Tibial artery (tissue), 4 donors: ENCODE measurements at regions not wholly inside any gene's neighbourhood (a gene's known extent, or its start where the extent isn't known, plus 50 kb on each side); places are given as distances from the start of the nearest gene placed in this dataset.

Source experiments
- DNase-seq, 2 donors: peaks; one replicate each; pipeline ENCODE4 v3.0.0-alpha.2; 2019
- H3K27ac ChIP-seq, 2 donors: fragments of 200-600 bp; sonication (generic) in 1 of 2; 1 replicate in 1 of 2; 2 replicates in 1 of 2; pipeline ENCODE4 v1.5.1; 2018 to 2019; ENCODE audit warnings: mild to moderate bottlenecking in 1 of 2
- H3K27me3 ChIP-seq, 2 donors: fragments of 200-600 bp; sonication (generic) in 1 of 2; one replicate each; pipeline versions ENCODE4 v1.5.1 to v1.6.0; 2016 to 2019
- H3K36me3 ChIP-seq, 3 donors: fragments of 200-600 bp; sonication (generic) in 2 of 3; one replicate each; pipeline ENCODE4 v1.5.1; 2016 to 2019; ENCODE audit warnings: mild to moderate bottlenecking in 2 of 3
- H3K4me1 ChIP-seq, 4 donors: fragments of 200-600 bp; sonication (generic) in 2 of 4; 1 replicate in 3 of 4; 2 replicates in 1 of 4; pipeline ENCODE4 v1.5.1; 2016 to 2019
- H3K4me3 ChIP-seq, 2 donors: fragments of 200-600 bp; sonication (generic) in 1 of 2; 1 replicate in 1 of 2; 2 replicates in 1 of 2; pipeline ENCODE4 v1.5.1; 2018 to 2019; ENCODE audit warnings: mild to moderate bottlenecking in 2 of 2
- H3K9me3 ChIP-seq, 3 donors: fragments of 200-600 bp; sonication (generic) in 1 of 3; one replicate each; pipeline ENCODE4 v1.5.1; 2016 to 2019
- intact Hi-C: fragments of 100-400 bp; cut with DNase I; formaldehyde crosslinking; loops from one replicate; pipeline ENCODE4 v1.15.0; 2023; ENCODE audit warnings: low total_unique reads
- TF ChIP-seq, protein P1 (sequence below), 2 experiments: fragments of 200-600 bp in 1 of 2; fragments of 450-650 bp in 1 of 2; IDR thresholded peaks; one replicate each; pipeline ENCODE4 v1.5.1; 2017 to 2019; ENCODE audit warnings: antibody characterized with exemption in 2 of 2, mild to moderate bottlenecking in 1 of 2, moderate library complexity in 1 of 2

DNA sequence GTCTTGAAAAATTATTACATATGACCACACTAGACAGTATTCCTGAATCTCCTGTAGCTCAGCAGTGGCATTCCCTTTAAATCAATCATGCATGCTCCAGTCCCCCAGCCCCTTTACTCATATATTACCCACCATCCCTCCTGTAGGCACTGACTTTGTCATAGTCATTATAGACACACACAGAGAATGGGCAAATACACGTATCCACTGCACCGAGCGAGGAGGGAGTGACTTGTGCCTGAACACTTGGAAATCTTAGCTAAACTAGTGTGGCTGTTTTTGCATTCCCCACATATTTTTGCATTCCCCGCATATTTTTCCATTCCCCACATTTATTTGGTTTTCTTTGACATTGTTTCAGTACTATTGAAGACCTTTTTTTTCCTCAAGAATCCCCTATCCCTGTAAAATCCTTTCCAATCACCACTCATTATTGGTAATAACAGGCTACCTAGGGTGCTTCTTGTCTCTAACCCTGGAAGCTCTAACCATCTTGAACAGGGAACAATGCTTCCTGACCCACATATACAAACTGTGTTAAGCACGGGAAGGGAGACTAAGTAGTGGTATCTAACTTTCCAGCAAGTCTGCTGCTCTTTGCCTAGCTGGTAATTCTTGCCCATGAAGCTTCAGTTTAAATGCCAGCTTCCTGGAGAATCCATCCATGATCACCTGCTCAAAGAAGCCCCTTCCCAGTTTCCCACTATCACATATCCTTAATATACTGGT is 534.4 kb upstream of the CAMK1G start:
- no peaks in the 10 kb centered on the region for H3K27me3 ChIP-seq
- no peak for DNase-seq
- H3K4me1 ChIP-seq, result no peaks in the 10 kb centered on the region
- no peaks in the 10 kb centered on the region for H3K36me3 ChIP-seq
- no peaks in the 10 kb centered on the region for H3K9me3 ChIP-seq
- intact Hi-C loops, result no loop called here
- H3K27ac ChIP-seq, result no peak overlapping the region
- TF ChIP-seq, protein P1, sequence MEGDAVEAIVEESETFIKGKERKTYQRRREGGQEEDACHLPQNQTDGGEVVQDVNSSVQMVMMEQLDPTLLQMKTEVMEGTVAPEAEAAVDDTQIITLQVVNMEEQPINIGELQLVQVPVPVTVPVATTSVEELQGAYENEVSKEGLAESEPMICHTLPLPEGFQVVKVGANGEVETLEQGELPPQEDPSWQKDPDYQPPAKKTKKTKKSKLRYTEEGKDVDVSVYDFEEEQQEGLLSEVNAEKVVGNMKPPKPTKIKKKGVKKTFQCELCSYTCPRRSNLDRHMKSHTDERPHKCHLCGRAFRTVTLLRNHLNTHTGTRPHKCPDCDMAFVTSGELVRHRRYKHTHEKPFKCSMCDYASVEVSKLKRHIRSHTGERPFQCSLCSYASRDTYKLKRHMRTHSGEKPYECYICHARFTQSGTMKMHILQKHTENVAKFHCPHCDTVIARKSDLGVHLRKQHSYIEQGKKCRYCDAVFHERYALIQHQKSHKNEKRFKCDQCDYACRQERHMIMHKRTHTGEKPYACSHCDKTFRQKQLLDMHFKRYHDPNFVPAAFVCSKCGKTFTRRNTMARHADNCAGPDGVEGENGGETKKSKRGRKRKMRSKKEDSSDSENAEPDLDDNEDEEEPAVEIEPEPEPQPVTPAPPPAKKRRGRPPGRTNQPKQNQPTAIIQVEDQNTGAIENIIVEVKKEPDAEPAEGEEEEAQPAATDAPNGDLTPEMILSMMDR (IDR thresholded peaks at IDR 0.05), result no peak
- no peak overlapping the region for H3K4me3 ChIP-seq

DNA sequence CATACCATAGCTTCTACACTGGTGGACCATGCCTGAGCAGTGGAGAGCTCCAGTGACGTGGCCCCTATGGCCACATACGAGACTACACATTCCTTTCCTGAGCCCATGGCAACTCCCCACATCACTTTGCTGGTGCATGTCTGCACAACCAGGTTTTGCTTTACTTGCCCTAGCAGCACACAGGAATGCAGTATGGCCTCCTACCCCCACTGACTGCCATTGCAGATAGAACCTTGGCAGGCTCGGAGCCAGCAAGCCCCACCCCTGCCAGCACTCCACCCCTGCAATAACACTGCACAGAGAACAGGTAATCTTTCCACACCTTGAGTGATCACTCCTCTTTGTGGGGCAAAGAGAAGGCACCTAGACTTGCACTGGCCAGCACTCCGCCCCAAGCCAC is 531.9 kb upstream of the CAMK1G start:
- H3K9me3 ChIP-seq, result peaks cover 0 to 3% (median 0%) of the 10 kb centered on the region in 3 donors
- H3K36me3 ChIP-seq, result no peaks in the 10 kb centered on the region
- intact Hi-C loops, result no loop called here
- no peak for DNase-seq
- H3K4me3 ChIP-seq, result no peak overlapping the region
- H3K4me1 ChIP-seq, result no peaks in the 10 kb centered on the region
- H3K27me3 ChIP-seq, result no peaks in the 10 kb centered on the region
- H3K27ac ChIP-seq, result no peak overlapping the region
- TF ChIP-seq, protein P1 (IDR thresholded peaks at IDR 0.05), result no peak

DNA sequence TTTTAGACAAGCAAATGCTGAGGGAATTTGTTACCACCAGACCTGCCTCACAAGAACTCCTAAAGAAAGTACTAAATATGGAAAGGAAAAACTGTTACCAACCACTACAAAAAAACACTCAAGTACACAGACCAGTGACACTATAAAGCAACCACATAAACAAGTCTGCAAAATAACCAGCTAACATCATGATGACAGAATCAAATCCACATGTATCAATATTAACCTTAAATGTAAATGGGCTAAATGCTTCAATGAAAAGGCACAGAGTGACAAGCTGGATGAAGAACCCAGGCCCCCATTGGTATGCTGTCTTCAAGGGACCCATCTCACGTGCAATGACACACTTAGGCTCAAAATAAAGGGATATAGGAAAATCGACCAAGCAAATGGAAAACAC is 529.9 kb upstream of the CAMK1G start:
- Histone ChIP-seq H3K27me3 (no peaks in the 10 kb centered on the region), H3K27ac (no peak overlapping the region), H3K4me3 (no peak overlapping the region), H3K4me1 (no peaks in the 10 kb centered on the region), H3K9me3 (peaks cover 0 to 3% (median 3%) of the 10 kb centered on the region in 3 donors), H3K36me3 (no peaks in the 10 kb centered on the region)
- intact Hi-C loops, result no loop called here
- no peak for DNase-seq
- TF ChIP-seq, protein P1 (IDR thresholded peaks at IDR 0.05), result no peak

DNA sequence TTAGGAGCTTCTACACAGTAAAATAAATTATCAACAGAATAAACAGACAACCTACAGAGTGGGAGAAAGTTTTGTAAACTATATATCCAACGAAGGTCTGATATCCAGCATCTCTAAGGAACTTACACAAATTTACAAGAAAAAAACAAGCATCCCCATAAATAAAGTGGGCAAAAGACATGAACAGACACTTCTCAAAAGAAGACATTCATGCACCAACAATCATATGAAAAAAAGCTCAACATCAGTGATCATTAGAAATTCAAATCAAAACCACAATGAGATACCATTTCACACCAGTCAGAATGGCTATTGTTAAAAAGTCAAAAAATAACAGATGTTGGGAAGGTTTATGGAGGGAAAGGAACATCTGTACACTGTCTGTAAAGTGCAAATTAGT is 526.4 kb upstream of the CAMK1G start:
- H3K9me3 ChIP-seq, result peaks cover 0 to 3% (median 3%) of the 10 kb centered on the region in 3 donors
- no peak for DNase-seq
- no peaks in the 10 kb centered on the region for H3K27me3 ChIP-seq
- no peaks in the 10 kb centered on the region for H3K36me3 ChIP-seq
- no peaks in the 10 kb centered on the region for H3K4me1 ChIP-seq
- no peak overlapping the region for H3K4me3 ChIP-seq
- H3K27ac ChIP-seq, result no peak overlapping the region
- TF ChIP-seq, protein P1 (IDR thresholded peaks at IDR 0.05), result no peak
- intact Hi-C loops, result no loop called here

DNA sequence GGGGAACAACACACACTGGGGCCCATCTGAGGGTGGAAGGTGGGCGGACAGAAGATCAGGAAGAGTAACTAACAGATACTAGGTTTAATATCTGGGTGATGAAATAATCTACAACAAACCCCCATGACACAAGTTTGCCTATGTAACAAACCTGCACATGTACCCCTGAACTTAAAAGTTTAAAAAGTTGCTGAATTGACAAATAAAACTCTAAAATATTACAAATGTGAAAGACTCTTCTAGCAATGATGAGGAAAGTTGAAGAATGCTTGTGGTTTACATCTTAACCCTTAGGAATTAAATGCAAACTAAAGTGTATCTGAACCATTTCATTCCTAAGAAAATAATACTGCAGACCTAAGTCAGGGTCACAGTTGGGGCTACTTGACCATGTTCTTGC is 525.6 kb upstream of the CAMK1G start:
- Histone ChIP-seq H3K27me3 (no peaks in the 10 kb centered on the region), H3K4me1 (no peaks in the 10 kb centered on the region), H3K27ac (no peak overlapping the region), H3K36me3 (no peaks in the 10 kb centered on the region), H3K9me3 (peaks cover 0 to 3% (median 3%) of the 10 kb centered on the region in 3 donors), H3K4me3 (no peak overlapping the region)
- intact Hi-C loops, result no loop called here
- TF ChIP-seq, protein P1 (IDR thresholded peaks at IDR 0.05), result no peak
- DNase-seq, result no peak
